HG02642 (cell line): ENCODE measurements at regions not wholly inside any gene's neighbourhood (a gene's known extent, or its start where the extent isn't known, plus 50 kb on each side); places are given as distances from the start of the nearest gene placed in this dataset.
"Not testable (repeated sequence)": the region's sequence is repeated elsewhere in the genome, so short reads cannot be mapped to it uniquely, and the experiment has no call there.

Experiments
- ATAC-seq: cut with Tn5 transposase; IDR thresholded peaks from one replicate; pipeline ENCODE4 v1.9.1; 2021; ENCODE audit warnings: mild to moderate bottlenecking; ENCODE audit not compliant: unreplicated experiment, poor library complexity

GRCh38 chr13:31385540-31385939 lies 185.8 kb downstream of the B3GLCT start:
- no peak for ATAC-seq

DNA sequence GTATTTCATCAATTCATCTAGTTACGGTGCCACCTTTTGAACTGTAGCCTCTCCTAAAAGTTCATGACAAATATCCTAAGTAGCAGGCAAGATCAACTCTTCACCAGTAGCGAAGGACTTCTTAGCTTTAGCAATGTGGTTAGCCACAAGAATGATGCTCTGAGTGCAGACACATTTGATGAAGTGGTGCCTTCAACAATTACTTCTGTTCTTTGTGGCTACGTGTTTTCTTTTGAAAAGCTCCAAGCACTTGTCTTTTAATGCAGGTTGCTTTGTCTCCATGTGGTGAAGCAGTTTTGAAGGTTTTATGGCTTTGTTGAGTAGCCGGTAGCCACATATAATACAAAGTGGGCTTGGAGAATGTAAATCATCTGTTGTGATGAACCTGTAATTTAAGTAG lies 194.7 kb downstream of the B3GLCT start:
- no peak for ATAC-seq

DNA sequence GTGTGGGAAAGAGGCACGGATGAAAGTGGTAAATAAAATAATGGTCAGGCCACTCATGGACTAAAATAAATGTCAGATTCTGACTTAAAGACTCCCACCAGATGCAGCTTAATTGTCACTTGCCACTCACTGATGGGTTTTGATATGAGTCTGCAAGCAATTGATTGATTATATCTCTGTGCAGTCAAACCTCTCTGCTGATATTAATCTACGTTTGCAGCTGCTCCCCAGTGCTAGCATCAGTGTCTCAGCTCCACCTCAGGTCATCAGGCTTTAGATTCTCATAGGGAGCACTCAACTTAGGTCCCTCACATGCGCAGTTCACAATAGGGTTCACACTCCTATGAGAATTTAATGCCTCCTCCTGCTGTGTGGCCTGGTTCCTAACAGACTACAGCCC lies 195.3 kb downstream of the B3GLCT start:
- no peak for ATAC-seq

- ATAC-seq = no peak
Measured at GRCh38 chr13:31399690-31400089, 199.9 kb downstream of the B3GLCT start.

DNA sequence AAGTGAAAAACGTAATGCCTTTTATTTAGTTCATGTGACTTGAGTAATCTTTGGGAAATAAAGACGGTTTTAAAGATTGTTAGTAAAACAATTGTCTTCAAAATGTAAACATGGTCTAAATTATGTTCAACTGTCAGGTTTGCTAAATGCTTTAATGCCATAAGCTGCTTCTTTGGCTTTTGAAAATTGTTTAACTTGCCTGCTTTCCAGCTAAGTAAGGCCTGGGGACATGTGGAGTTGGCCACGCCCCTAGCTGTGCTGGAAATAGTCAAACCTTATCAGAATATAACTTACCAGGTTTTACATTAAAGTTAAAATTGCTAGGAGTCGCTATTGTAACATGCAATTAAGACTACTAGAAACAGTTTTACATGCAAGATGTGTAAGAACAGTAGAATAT lies 203.9 kb downstream of the B3GLCT start:
- ATAC-seq = not testable (repeated sequence)

DNA sequence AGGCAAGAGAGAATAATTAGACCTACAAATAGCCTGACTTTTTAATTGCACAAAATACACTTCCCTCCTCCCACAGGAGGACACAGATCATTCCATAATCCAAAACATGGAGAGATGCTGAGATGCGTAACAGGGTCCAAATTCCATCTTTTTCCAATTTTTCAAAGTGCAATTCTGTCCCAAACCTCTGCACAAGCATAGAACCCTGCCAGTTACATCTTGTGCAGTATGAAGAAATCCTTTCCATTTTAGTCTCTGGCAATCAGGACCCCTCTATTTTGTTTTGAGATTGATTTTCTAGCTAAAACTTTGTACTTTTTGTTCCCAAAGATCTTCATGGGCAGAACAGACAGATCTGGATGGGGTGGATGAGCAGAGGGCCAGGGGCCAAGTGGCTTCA lies 209.2 kb downstream of the B3GLCT start:
- no peak for ATAC-seq

DNA sequence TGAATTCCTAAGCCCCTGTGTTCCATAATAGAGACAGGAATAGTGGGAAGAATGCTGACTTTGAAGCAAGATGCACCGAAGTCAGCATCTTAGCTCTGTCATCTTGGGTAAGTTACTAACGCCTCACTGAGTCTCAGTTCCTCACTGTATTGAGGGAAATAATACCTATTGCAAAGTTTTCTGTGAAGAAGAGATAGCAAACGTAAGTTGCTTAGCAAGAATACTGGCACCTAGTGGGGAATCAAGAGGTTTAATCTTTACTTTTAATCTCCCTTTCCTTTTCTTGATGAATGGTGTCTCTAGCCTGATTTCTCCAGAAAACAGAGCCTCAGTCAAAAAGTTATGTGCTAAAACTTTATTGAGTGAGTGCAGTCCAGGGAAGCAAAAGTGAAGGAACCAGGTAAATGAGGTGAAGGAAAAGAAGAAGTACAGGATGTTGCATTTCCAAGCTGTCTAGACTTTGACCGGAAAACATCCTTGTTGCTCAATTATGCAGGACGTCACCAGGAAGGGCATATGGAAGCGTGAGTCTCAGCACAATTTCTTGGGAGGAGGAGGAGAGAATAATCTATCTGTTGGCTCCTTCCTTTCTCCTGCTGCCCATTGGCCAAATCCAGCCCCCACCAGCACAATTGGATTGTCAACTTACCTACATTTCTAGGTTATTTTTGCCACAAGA lies 210.0 kb downstream of the B3GLCT start:
- no peak for ATAC-seq

DNA sequence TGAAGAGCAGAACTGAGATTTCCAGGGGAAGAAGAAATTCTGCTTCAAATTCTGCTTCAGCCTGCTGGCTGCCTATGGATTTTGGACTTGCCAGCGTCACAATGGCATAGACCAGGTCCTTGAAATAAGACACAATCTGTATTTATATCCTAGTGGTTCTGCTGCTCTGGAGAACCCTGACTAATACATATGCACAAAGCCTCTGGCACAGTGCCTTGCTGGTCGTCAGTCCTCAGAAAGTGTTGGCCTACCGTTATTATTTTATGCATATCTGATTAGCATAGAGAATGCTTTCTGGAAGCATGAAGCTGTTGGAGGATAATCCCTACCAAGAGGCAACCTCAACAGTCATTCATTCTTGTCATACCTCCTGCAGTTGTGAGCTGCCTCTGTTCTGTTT lies 213.7 kb downstream of the B3GLCT start:
- no peak for ATAC-seq

DNA sequence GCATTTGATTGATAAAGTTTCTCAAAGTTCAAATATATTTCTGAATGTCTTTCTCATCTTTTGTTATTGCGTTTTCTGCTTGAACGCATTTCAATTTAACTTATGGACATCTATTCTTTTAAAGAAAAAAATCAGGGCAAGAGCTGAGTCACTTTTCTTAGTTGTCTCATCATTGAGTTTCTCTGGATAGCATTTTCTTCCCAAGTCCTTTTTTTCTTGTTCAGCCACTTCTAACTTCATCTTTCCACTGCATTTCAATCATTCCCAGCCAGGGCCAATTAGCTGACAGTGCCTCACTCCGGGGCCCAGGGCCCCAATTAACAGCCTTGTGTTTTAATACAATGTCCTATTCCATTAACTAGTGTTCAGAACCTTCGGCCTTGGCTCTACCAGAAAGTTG lies 216.3 kb downstream of the B3GLCT start:
- ATAC-seq = no peak

GRCh38 chr13:31418186-31418585 lies 218.4 kb downstream of the B3GLCT start:
- no peak for ATAC-seq

GRCh38 chr13:31421756-31422155 lies 222.0 kb downstream of the B3GLCT start:
- no peak for ATAC-seq

DNA sequence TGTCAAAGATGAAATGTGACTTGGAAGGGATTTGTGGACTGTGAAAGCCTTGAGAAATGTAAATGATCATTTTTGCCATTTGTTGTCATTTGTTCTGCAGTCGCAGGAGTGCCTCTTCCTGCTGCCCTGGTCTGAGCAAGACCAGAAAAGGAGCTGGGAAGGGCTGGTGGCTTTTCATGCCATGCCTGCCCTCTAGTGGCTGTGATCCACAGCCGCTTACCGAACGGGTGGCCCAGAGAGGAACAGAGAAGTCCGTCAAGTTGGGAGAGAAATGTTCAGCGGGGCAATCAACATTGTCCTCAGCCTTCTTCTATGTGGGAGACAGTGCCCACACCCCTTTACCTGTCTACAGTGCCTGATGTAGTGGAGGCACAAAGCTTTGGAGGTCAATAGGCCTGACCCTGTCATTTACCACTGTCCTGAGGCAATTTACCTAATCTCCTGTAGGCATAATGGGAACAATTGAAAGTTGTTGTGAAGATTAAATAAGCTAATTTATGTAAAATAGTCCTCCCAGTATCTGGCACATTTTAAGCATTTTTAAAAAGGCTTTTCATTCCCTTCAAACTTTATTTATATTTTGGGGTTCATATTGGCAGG lies 224.5 kb downstream of the B3GLCT start:
- ATAC-seq = peak; percentile 97

- no peak for ATAC-seq
Measured at GRCh38 chr13:31426395-31426794, 226.6 kb downstream of the B3GLCT start.

DNA sequence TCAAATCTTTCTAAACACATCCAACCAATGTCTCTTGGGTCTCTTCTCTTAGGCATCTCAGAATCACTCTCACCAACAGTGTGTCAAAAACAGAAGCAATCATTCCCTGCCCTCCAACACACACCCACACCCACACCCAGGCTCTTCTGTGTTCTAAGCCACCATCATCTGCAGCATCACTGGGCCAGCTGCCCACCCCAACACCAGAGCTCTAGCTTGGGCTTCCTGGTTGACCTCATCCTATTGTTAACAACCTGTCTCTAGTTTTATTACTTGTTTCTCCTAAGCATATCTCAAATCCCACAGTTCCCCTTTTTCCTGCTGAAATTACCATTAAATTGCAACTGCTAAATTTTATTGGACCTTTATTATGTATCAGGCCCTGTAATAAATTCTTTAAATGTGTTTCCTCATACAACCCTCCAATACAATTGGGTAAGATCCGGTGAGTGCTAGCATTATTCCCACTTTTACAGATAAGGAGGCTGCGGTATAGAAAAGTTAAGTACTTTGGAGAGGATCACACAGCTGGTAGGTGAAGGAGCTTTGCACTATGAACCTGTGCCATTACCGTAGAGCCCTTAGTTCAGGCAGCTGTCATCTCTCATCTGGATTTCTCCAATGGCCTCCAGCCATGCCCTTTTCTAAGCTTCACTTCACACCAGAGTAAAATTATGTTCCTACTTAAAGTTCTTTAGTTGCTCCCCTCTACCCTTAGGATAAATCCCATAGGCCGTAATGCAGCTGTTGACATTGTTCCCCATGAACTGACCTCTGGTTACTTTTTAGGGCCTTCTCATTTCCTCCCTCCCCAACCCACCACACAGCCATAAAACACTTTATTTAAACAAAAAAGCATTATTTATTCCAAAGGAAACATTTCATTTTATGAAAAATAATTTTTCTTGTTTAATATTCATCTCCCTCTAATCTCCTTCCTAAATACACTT lies 227.7 kb downstream of the B3GLCT start:
- no peak for ATAC-seq

DNA sequence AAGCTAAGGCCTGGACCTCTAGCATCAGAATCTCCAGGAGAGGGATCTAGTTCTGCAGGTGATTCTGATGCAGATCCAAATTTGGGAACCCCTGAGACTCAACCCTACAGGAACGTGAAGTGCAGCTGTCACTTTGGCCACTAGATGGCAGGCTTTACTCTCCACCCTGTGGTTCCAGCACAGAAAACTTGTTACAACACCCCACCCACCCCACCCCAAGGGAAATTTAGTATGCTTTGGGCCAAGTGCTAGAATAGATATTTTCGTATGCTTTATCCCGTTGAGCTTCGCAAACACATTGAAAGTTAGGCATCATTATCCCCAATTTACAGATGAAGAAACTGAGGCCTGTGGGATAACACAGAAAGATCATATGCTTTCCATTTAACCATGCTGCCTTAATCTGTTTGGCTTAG lies 232.0 kb downstream of the B3GLCT start:
- ATAC-seq = peak; percentile 66

- no peak for ATAC-seq
Measured at GRCh38 chr13:31433207-31433606, 233.4 kb downstream of the B3GLCT start.

GRCh38 chr13:31433746-31434145 lies 234.0 kb downstream of the B3GLCT start:
- ATAC-seq = no peak

- ATAC-seq = no peak
Measured at GRCh38 chr13:31434613-31435012, 234.8 kb downstream of the B3GLCT start.

- no peak for ATAC-seq
Measured at GRCh38 chr13:31435536-31435935, 235.8 kb downstream of the B3GLCT start.

DNA sequence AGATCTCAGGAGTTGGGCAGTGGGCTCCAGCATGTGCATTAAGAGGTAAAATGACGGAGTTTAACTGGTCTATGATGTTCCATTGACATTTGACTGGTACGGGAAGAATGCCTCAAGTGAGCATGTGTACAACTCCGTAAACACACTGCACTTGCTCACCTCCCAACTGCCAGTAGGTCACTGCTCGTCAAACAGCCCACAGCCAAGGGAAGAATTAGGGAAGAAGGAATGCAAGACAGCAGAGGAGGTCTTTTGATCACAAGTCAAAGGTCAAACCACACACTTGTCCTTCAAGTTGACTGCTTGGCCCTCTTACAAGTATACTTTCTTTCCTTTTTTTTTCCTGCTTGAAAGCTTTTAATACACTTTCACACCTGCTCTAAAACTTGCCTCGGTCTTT lies 236.7 kb downstream of the B3GLCT start:
- no peak for ATAC-seq

DNA sequence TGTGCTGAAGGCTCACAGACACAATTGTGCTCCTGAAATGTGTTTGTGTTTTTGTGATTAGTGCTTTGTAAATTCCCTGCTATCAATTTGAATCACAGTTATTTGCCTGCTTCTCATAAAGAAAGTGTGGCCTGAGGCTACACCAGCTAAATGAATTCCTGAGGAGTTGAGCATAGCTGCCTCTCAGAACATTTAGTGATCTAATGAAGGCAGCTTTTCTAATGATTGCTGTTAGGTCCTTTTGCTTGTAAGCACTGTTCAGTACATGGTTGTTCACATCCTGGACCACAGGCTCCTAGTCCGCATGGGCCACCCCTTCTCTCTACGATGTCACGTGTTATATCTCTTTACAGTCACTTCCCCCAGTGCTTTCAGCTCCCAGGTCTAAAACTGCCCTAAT lies 238.2 kb downstream of the B3GLCT start:
- no peak for ATAC-seq
